Adrenal gland (tissue), 5 donors: ENCODE measurements at regions not wholly inside any gene's neighbourhood (a gene's known extent, or its start where the extent isn't known, plus 50 kb on each side); places are given as distances from the start of the nearest gene placed in this dataset.

Experiments used
- CTCF ChIP-seq, 6 experiments: fragments of 450-650 bp in 4 of 6; fragments of 200-600 bp in 2 of 6; sonication (generic) in 1 of 6; IDR thresholded peaks; 1 replicate in 5 of 6; 2 replicates in 1 of 6; pipeline versions ENCODE4 v1.5.1 to v1.8.0; 2016 to 2021; ENCODE audit warnings: antibody characterized with exemption in 6 of 6, mild to moderate bottlenecking in 2 of 6, moderate library complexity in 1 of 6
- POLR2A ChIP-seq, 2 donors: fragments of 450-650 bp; IDR thresholded peaks; one replicate each; pipeline ENCODE4 v1.6.1; 2017; ENCODE audit warnings: antibody characterized with exemption in 2 of 2, mild to moderate bottlenecking in 2 of 2, moderate library complexity in 1 of 2
- donor health status: DM: no; HTN: no; CAD: no.

GRCh38 chr21:32119389-32119788 is 159.5 kb downstream of the MIS18A start:
- TF ChIP-seq CTCF (IDR thresholded peaks at IDR 0.05) (no peak), POLR2A (IDR thresholded peaks at IDR 0.05) (no peak)
